ENCODE measurements at regions not wholly inside any gene's neighbourhood (a gene's known extent, or its start where the extent isn't known, plus 50 kb on each side); places are given as distances from the start of the nearest gene placed in this dataset.

DNA sequence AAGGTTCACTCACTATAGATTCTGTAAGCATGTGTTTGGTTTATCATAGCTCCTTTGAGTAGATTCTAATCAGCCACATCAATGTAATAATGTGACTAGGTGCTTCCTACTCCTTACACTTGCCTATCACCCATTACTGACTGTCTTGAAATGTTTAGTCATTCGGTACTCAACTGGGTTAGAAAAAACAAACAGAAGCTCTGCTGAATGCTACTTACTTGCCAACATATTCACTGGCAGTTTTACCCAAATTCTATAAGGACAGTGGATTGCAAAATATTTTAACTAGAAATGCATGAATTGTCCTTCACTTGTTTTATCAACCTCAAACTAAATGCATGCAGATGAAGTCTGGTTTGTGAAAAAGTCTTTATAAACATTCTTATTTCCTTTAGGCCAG lies 352.1 kb upstream of the ALCAM start:
- no peaks in the 10 kb centered on the region for H3K79me1 ChIP-seq (ENCODE audit: insufficient read depth, low read depth, low read length, poor library complexity, severe bottlenecking)
- no peak overlapping the region for H3K18ac ChIP-seq (ENCODE audit: insufficient read length, low read depth, low read length)
- no peak overlapping the region for H3K23ac ChIP-seq (ENCODE audit: insufficient read length, low read depth, low read length)
- WGBS (ENCODE audit: extremely low coverage, insufficient read length, low lambda C conversion rate) = no CpG with 5 or more reads among the region's 1 CpG
- H3K9me3 ChIP-seq (ENCODE audit: control insufficient read depth, low read depth, low read length) = no peaks in the 10 kb centered on the region
- no peak overlapping the region for H4K8ac ChIP-seq (replicated peaks; ENCODE audit: insufficient read length, low read depth, low read length)
- H3T11ph ChIP-seq (ENCODE audit: low read length) = no peak overlapping the region
- H2AFZ ChIP-seq (ENCODE audit: low read length) = no peak overlapping the region
- no peaks in the 10 kb centered on the region for H3K79me2 ChIP-seq (ENCODE audit: insufficient read depth, low read length)
- peaks cover 36 to 42% of the 10 kb centered on the region in 2 experiments for H3K4me1 Mint-ChIP-seq
- H2BK120ac ChIP-seq (ENCODE audit: low read depth, low read length, poor library complexity, severe bottlenecking) = no peak overlapping the region
- no peak overlapping the region for H3K27ac ChIP-seq (ENCODE audit: insufficient read length, low read depth, low read length)
- H4K5ac ChIP-seq (ENCODE audit: insufficient read length, low read depth, low read length) = no peak overlapping the region
- H3K4me1 ChIP-seq (ENCODE audit: insufficient read depth, low read length) = peaks cover 3% of the 10 kb centered on the region; the same call in 1 of the 2 replicates
- peaks cover under 1 to 1% (median under 1%) of the 10 kb centered on the region in 3 experiments; a peak in 4 of 7 replicates for H3K36me3 Mint-ChIP-seq (ENCODE audit: insufficient read depth in 1 of 3, low read depth in 3 of 3)
- H3K4ac ChIP-seq (ENCODE audit: low read depth, low read length) = no peak overlapping the region
- H3K27ac Mint-ChIP-seq = no peak overlapping the region
- DNase-seq = no peak
- no peak overlapping the region for H2AK5ac ChIP-seq (ENCODE audit: insufficient read length, low read length)
- no peak overlapping the region for H4K91ac ChIP-seq (ENCODE audit: insufficient read length, low read depth, low read length)
- TF ChIP-seq, protein P1, sequence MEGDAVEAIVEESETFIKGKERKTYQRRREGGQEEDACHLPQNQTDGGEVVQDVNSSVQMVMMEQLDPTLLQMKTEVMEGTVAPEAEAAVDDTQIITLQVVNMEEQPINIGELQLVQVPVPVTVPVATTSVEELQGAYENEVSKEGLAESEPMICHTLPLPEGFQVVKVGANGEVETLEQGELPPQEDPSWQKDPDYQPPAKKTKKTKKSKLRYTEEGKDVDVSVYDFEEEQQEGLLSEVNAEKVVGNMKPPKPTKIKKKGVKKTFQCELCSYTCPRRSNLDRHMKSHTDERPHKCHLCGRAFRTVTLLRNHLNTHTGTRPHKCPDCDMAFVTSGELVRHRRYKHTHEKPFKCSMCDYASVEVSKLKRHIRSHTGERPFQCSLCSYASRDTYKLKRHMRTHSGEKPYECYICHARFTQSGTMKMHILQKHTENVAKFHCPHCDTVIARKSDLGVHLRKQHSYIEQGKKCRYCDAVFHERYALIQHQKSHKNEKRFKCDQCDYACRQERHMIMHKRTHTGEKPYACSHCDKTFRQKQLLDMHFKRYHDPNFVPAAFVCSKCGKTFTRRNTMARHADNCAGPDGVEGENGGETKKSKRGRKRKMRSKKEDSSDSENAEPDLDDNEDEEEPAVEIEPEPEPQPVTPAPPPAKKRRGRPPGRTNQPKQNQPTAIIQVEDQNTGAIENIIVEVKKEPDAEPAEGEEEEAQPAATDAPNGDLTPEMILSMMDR (conservative IDR thresholded peaks at IDR 0.05) = no peak
- no peak overlapping the region for H2BK12ac ChIP-seq (ENCODE audit: insufficient read length, low read depth, low read length)
- H3K4me3 Mint-ChIP-seq = no peak overlapping the region
- peaks cover 0 to under 1% of the 10 kb centered on the region in 2 experiments; a peak in 1 of 5 replicates for H3K9me3 Mint-ChIP-seq
- H3K9ac ChIP-seq (ENCODE audit: extremely low read depth, insufficient read length, low read length) = no peak overlapping the region
- no peaks in the 10 kb centered on the region for H3K27me3 ChIP-seq (ENCODE audit: insufficient read depth, low read length)
- H3K14ac ChIP-seq (ENCODE audit: insufficient read depth, low read length) = no peak overlapping the region
- H4K20me1 ChIP-seq (ENCODE audit: control insufficient read depth, insufficient read depth, insufficient read length) = no peaks in the 10 kb centered on the region
- H3K4me2 ChIP-seq (ENCODE audit: insufficient read depth, insufficient read length, low read length) = no peak overlapping the region
- H3K23me2 ChIP-seq (ENCODE audit: insufficient read length, low read depth, low read length, poor library complexity, severe bottlenecking) = no peaks in the 10 kb centered on the region
- H2BK5ac ChIP-seq (ENCODE audit: insufficient read length, low read length) = no peak overlapping the region
- H3K27me3 Mint-ChIP-seq (ENCODE audit: low read depth) = no peaks in the 10 kb centered on the region
- no peak overlapping the region for H3K56ac ChIP-seq (ENCODE audit: insufficient read length, low read depth, low read length)
- H2BK15ac ChIP-seq (ENCODE audit: low read depth, low read length) = no peak overlapping the region
- no peak overlapping the region for H2BK20ac ChIP-seq (ENCODE audit: low read depth, low read length, poor library complexity, severe bottlenecking)
